ENCODE measurements at regions not wholly inside any gene's neighbourhood (a gene's known extent, or its start where the extent isn't known, plus 50 kb on each side); places are given as distances from the start of the nearest gene placed in this dataset.

- H3K9me3 ChIP-seq: no peaks in the 10 kb centered on the region
- no peaks in the 10 kb centered on the region for H3K36me3 ChIP-seq
- no peaks in the 10 kb centered on the region for H3K4me1 ChIP-seq
- peaks cover 0 to 19% (median 7%) of the 10 kb centered on the region in 7 donors for H3K27me3 ChIP-seq
- intact Hi-C loops (cut with DNase I): no loop called here
- no peak for DNase-seq
- no peak overlapping the region for H3K27ac ChIP-seq
- ATAC-seq: no peak
- TF ChIP-seq, protein P1, sequence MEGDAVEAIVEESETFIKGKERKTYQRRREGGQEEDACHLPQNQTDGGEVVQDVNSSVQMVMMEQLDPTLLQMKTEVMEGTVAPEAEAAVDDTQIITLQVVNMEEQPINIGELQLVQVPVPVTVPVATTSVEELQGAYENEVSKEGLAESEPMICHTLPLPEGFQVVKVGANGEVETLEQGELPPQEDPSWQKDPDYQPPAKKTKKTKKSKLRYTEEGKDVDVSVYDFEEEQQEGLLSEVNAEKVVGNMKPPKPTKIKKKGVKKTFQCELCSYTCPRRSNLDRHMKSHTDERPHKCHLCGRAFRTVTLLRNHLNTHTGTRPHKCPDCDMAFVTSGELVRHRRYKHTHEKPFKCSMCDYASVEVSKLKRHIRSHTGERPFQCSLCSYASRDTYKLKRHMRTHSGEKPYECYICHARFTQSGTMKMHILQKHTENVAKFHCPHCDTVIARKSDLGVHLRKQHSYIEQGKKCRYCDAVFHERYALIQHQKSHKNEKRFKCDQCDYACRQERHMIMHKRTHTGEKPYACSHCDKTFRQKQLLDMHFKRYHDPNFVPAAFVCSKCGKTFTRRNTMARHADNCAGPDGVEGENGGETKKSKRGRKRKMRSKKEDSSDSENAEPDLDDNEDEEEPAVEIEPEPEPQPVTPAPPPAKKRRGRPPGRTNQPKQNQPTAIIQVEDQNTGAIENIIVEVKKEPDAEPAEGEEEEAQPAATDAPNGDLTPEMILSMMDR (IDR thresholded peaks at IDR 0.05): no peak
- 89 to 91% methylated on average over 8 of the region's 8 CpGs for WGBS, 2 donors
- H3K4me3 ChIP-seq: no peak overlapping the region
Observed at GRCh38 chr7:51477323-51477722, 160.7 kb upstream of the COBL start.

GRCh38 chr7:51476026-51476425 is 159.4 kb upstream of the COBL start:
- intact Hi-C loops (cut with DNase I): no loop called here
- TF ChIP-seq, protein P1 (IDR thresholded peaks at IDR 0.05): no peak
- no peaks in the 10 kb centered on the region for H3K4me1 ChIP-seq
- peaks cover 0 to 30% (median 14%) of the 10 kb centered on the region in 7 donors for H3K27me3 ChIP-seq
- H3K27ac ChIP-seq: no peak overlapping the region
- DNase-seq (no peak), ATAC-seq (no peak)
- 78 to 79% methylated on average over 13 of the region's 13 CpGs for WGBS, 2 donors
- no peaks in the 10 kb centered on the region for H3K9me3 ChIP-seq
- no peak overlapping the region for H3K4me3 ChIP-seq
- H3K36me3 ChIP-seq: no peaks in the 10 kb centered on the region

- 83 to 85% methylated on average over 6 of the region's 6 CpGs for WGBS, 2 donors
- Histone ChIP-seq H3K4me1 (no peaks in the 10 kb centered on the region), H3K9me3 (no peaks in the 10 kb centered on the region), H3K27ac (no peak overlapping the region), H3K27me3 (peaks cover 0 to 38% (median 18%) of the 10 kb centered on the region in 7 donors), H3K4me3 (no peak overlapping the region), H3K36me3 (no peaks in the 10 kb centered on the region)
- intact Hi-C loops (cut with DNase I): no loop called here
- TF ChIP-seq, protein P1 (IDR thresholded peaks at IDR 0.05): no peak
- DNase-seq: no peak
- ATAC-seq: no peak
Observed at GRCh38 chr7:51472873-51473272, 156.3 kb upstream of the COBL start.

DNA sequence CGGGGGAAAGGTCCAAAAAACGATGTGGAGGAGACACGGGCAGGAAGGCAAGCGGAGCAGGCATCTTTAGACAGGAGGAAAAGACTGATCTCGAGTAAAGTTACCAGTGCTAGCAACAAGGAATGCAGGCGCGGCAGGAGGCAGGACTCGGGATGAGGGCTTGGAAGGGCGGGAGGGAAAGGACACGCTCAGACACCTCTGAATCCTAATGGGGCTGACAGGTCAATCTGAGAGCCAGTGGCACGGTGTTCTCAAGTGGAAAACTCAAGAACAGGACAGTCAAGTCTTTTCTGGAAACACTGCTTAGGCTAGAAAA is 155.3 kb upstream of the COBL start:
- intact Hi-C loops (cut with DNase I): no loop called here
- Histone ChIP-seq H3K9me3 (peaks cover 0 to 6% (median 0%) of the 10 kb centered on the region in 11 donors), H3K4me1 (no peaks in the 10 kb centered on the region), H3K27ac (no peak overlapping the region), H3K4me3 (no peak overlapping the region), H3K27me3 (peaks cover 0 to 38% (median 18%) of the 10 kb centered on the region in 7 donors), H3K36me3 (no peaks in the 10 kb centered on the region)
- DNase-seq (no peak), ATAC-seq (no peak)
- TF ChIP-seq, protein P1 (IDR thresholded peaks at IDR 0.05): no peak
- 15 to 34% methylated on average over 11 of the region's 11 CpGs for WGBS, 2 donors

All from heart right ventricle (tissue), 16 donors.